Neuronal stem cell (in vitro differentiated cells): ENCODE measurements at regions not wholly inside any gene's neighbourhood (a gene's known extent, or its start where the extent isn't known, plus 50 kb on each side); places are given as distances from the start of the nearest gene placed in this dataset.

ENCODE experiments used
- DNase-seq: peaks from one replicate; pipeline ENCODE4 v3.0.0-alpha.2; 2013; ENCODE audit warnings: low spot score
- H2AFZ ChIP-seq: one replicate; pipeline ENCODE4 v1.6.1; 2013; ENCODE audit warnings: mild to moderate bottlenecking, low read length, inconsistent platforms
- H2AK5ac ChIP-seq: 2 replicates; pipeline ENCODE4 v1.6.1; 2013; ENCODE audit warnings: low read depth, mild to moderate bottlenecking, inconsistent platforms, low read length, moderate library complexity, mixed read lengths
- H2BK120ac ChIP-seq: 2 replicates; pipeline ENCODE4 v1.6.1; 2013; ENCODE audit warnings: low read depth, mild to moderate bottlenecking, inconsistent platforms, low read length, moderate library complexity, mixed read lengths
- H2BK12ac ChIP-seq: one replicate; pipeline ENCODE4 v1.6.1; 2013; ENCODE audit warnings: low read length, inconsistent platforms
- H2BK15ac ChIP-seq: 2 replicates; pipeline ENCODE4 v1.6.1; 2013; ENCODE audit warnings: mild to moderate bottlenecking, low read length, inconsistent platforms, mixed read lengths
- H2BK5ac ChIP-seq: one replicate; pipeline ENCODE4 v1.6.1; 2013; ENCODE audit warnings: inconsistent platforms, mild to moderate bottlenecking, low read length, moderate library complexity
- H3K14ac ChIP-seq: one replicate; pipeline ENCODE4 v1.6.1; 2013; ENCODE audit warnings: low read length, inconsistent platforms
- H3K18ac ChIP-seq: 2 replicates; pipeline ENCODE4 v1.6.1; 2013; ENCODE audit warnings: low read length, inconsistent platforms
- H3K23ac ChIP-seq: 2 replicates; pipeline ENCODE4 v1.6.1; 2013; ENCODE audit warnings: low read depth, mild to moderate bottlenecking, mixed read lengths, low read length, inconsistent platforms; ENCODE audit not compliant: poor library complexity
- H3K27ac ChIP-seq: replicated peaks from 3 replicates; pipeline ENCODE4 v1.5.1; 2013; ENCODE audit warnings: low read length, inconsistent platforms
- H3K27me3 ChIP-seq, 3 experiments: 2 replicates each; pipeline ENCODE4 v1.6.1; 2013; ENCODE audit warnings: low read length in 3 of 3, mild to moderate bottlenecking in 2 of 3, inconsistent platforms in 1 of 3, low read depth in 1 of 3, mixed read lengths in 1 of 3, moderate library complexity in 1 of 3; ENCODE audit not compliant: control insufficient read depth in 3 of 3, insufficient read depth in 3 of 3
- H3K36me3 ChIP-seq, 2 donors: replicated peaks in 1 of 2; 2 replicates each; pipeline ENCODE4 v1.6.1; 2013; ENCODE audit warnings: low read length in 2 of 2; ENCODE audit not compliant: control insufficient read depth in 2 of 2, insufficient read depth in 2 of 2
- H3K4ac ChIP-seq: 2 replicates; pipeline ENCODE4 v1.6.1; 2013; ENCODE audit warnings: inconsistent platforms, mild to moderate bottlenecking, low read length, moderate library complexity
- H3K4me1 ChIP-seq, 2 donors: 1 replicate in 1 of 2; 2 replicates in 1 of 2; pipeline ENCODE4 v1.6.1; 2013; ENCODE audit warnings: low read length in 2 of 2, low read depth in 1 of 2; ENCODE audit not compliant: control insufficient read depth in 2 of 2, insufficient read depth in 1 of 2
- H3K4me2 ChIP-seq: one replicate; pipeline ENCODE4 v1.6.1; 2013; ENCODE audit warnings: mild to moderate bottlenecking, low read length, inconsistent platforms; ENCODE audit not compliant: insufficient read depth, poor library complexity, severe bottlenecking
- H3K4me3 ChIP-seq, 2 donors: 2 replicates each; pipeline ENCODE4 v1.5.1; 2013; ENCODE audit warnings: low read length in 2 of 2, mild to moderate bottlenecking in 2 of 2, inconsistent platforms in 1 of 2, moderate library complexity in 1 of 2
- H3K79me1 ChIP-seq: one replicate; pipeline ENCODE4 v1.6.1; 2013; ENCODE audit warnings: low read depth, mild to moderate bottlenecking, inconsistent platforms, low read length, moderate library complexity
- H3K9ac ChIP-seq: one replicate; pipeline ENCODE4 v1.6.1; 2013; ENCODE audit warnings: mild to moderate bottlenecking, low read depth, low read length, inconsistent platforms; ENCODE audit not compliant: poor library complexity
- H3K9me3 ChIP-seq, 2 donors: replicated peaks in 1 of 2; 2 replicates each; pipeline versions ENCODE3 to v1.6.1; 2013; ENCODE audit warnings: low read length in 2 of 2, mild to moderate bottlenecking in 2 of 2, inconsistent platforms in 1 of 2, low read depth in 1 of 2, mixed read lengths in 1 of 2, moderate library complexity in 1 of 2; ENCODE audit not compliant: control insufficient read depth in 2 of 2, insufficient read depth in 1 of 2
- H4K8ac ChIP-seq: one replicate; pipeline ENCODE4 v1.6.1; 2013; ENCODE audit warnings: low read depth, mild to moderate bottlenecking, inconsistent platforms, low read length, moderate library complexity
- H4K91ac ChIP-seq: one replicate; pipeline ENCODE4 v1.6.1; 2013; ENCODE audit warnings: low read length, low read depth, mild to moderate bottlenecking, inconsistent platforms; ENCODE audit not compliant: poor library complexity
- WGBS, 2 donors: extraction: QIAGEN DNeasy Blood & Tissue Kit; methylation state at CpG; one replicate each; pipeline ENCODE4 v1.1.7; 2013; ENCODE audit warnings: missing lambda C conversion rate in 2 of 2, mixed read lengths in 1 of 2; ENCODE audit not compliant: insufficient read length in 2 of 2, insufficient replicate concordance in 1 of 2; ENCODE audit errors: extremely low coverage in 2 of 2; 5-methylcytosine and 5-hydroxymethylcytosine counted together

- H3K79me1 ChIP-seq, result no peaks in the 10 kb centered on the region
- H3K4me3 ChIP-seq, result no peak overlapping the region
- H2BK5ac ChIP-seq, result no peak overlapping the region
- H4K91ac ChIP-seq, result no peak overlapping the region
- no peak overlapping the region for H2BK12ac ChIP-seq
- H3K9me3 ChIP-seq, result peaks cover 0 to 5% of the 10 kb centered on the region in 2 donors
- no peak overlapping the region for H3K23ac ChIP-seq
- DNase-seq, result no peak
- no peak overlapping the region for H2AFZ ChIP-seq
- peaks cover 0 to 6% (median 0%) of the 10 kb centered on the region in 3 experiments for H3K27me3 ChIP-seq
- H3K18ac ChIP-seq, result no peak overlapping the region
- no peak overlapping the region for H4K8ac ChIP-seq
- H3K9ac ChIP-seq, result no peak overlapping the region
- no peak overlapping the region for H3K14ac ChIP-seq
- no peak overlapping the region for H2BK120ac ChIP-seq
- no peaks in the 10 kb centered on the region for H3K36me3 ChIP-seq
- no peak overlapping the region for H3K27ac ChIP-seq
- peaks cover 0 to 2% of the 10 kb centered on the region in 2 donors for H3K4me1 ChIP-seq
- H2BK15ac ChIP-seq, result no peak overlapping the region
- H3K4ac ChIP-seq, result no peak overlapping the region
- WGBS, 2 donors, result no CpG with 5 or more reads among the region's 2 CpGs
- no peak overlapping the region for H3K4me2 ChIP-seq
- H2AK5ac ChIP-seq, result no peak overlapping the region
These were observed 141.2 kb downstream of the CDC5L start for GRCh38 chr6:44528716-44529115.

GRCh38 chr6:44529146-44529905 lies 141.8 kb downstream of the CDC5L start:
- no peak overlapping the region for H2AK5ac ChIP-seq
- no peak overlapping the region for H3K14ac ChIP-seq
- H3K4me2 ChIP-seq, result no peak overlapping the region
- H2BK15ac ChIP-seq, result no peak overlapping the region
- no peak overlapping the region for H3K27ac ChIP-seq
- H3K23ac ChIP-seq, result no peak overlapping the region
- no peaks in the 10 kb centered on the region for H3K36me3 ChIP-seq
- no peak overlapping the region for H3K4me3 ChIP-seq
- H3K9ac ChIP-seq, result no peak overlapping the region
- no peak overlapping the region for H3K18ac ChIP-seq
- no peak overlapping the region for H2BK5ac ChIP-seq
- H3K79me1 ChIP-seq, result no peaks in the 10 kb centered on the region
- no peak for DNase-seq
- WGBS, 2 donors, result no CpG with 5 or more reads among the region's 11 CpGs
- no peak overlapping the region for H3K4ac ChIP-seq
- no peak overlapping the region for H4K8ac ChIP-seq
- no peak overlapping the region for H2AFZ ChIP-seq
- no peak overlapping the region for H2BK12ac ChIP-seq
- H3K27me3 ChIP-seq, result peaks cover 0 to 6% (median 0%) of the 10 kb centered on the region in 3 experiments
- H3K9me3 ChIP-seq, result peaks cover 0 to 4% of the 10 kb centered on the region in 2 donors
- no peak overlapping the region for H2BK120ac ChIP-seq
- peaks cover 0 to 2% of the 10 kb centered on the region in 2 donors for H3K4me1 ChIP-seq
- H4K91ac ChIP-seq, result no peak overlapping the region

- H3K14ac ChIP-seq, result no peak overlapping the region
- no peak for DNase-seq
These were observed 142.9 kb downstream of the CDC5L start for GRCh38 chr6:44530209-44530909.

GRCh38 chr6:44530910-44531234 lies 143.4 kb downstream of the CDC5L start:
- Histone ChIP-seq H2BK5ac (no peak overlapping the region), H3K27ac (no peak overlapping the region)
- WGBS, 2 donors, result no CpG with 5 or more reads among the region's 3 CpGs

More at GRCh38 chr6:44530209-44530909, 142.9 kb downstream of the CDC5L start:
- H3K4me3 ChIP-seq, result no peak overlapping the region
- no peak overlapping the region for H3K9ac ChIP-seq
- H2AFZ ChIP-seq, result no peak overlapping the region
- H3K27me3 ChIP-seq, result peaks cover 0 to 6% (median 0%) of the 10 kb centered on the region in 3 experiments
- H4K8ac ChIP-seq, result no peak overlapping the region
- no peak overlapping the region for H3K23ac ChIP-seq
- H2BK120ac ChIP-seq, result no peak overlapping the region
- no peak overlapping the region for H3K18ac ChIP-seq
- H4K91ac ChIP-seq, result no peak overlapping the region
- H3K4me2 ChIP-seq, result no peak overlapping the region
- H3K4me1 ChIP-seq, result peaks cover 0 to 2% of the 10 kb centered on the region in 2 donors
- H3K27ac ChIP-seq, result no peak overlapping the region
- no peak overlapping the region for H2BK15ac ChIP-seq
- no peaks in the 10 kb centered on the region for H3K79me1 ChIP-seq
- no peak overlapping the region for H3K4ac ChIP-seq
- no peak overlapping the region for H2BK5ac ChIP-seq
- no CpG with 5 or more reads among the region's 8 CpGs for WGBS, 2 donors
- H2AK5ac ChIP-seq, result no peak overlapping the region
- H3K9me3 ChIP-seq, result no peaks in the 10 kb centered on the region
- H3K36me3 ChIP-seq, result no peaks in the 10 kb centered on the region
- no peak overlapping the region for H2BK12ac ChIP-seq

More at GRCh38 chr6:44530910-44531234, 143.4 kb downstream of the CDC5L start:
- H3K4me2 ChIP-seq, result no peak overlapping the region
- no peak overlapping the region for H2BK12ac ChIP-seq
- no peak overlapping the region for H3K4me3 ChIP-seq
- no peak overlapping the region for H2BK15ac ChIP-seq
- H3K23ac ChIP-seq, result no peak overlapping the region
- no peaks in the 10 kb centered on the region for H3K79me1 ChIP-seq
- H3K14ac ChIP-seq, result no peak overlapping the region
- H4K91ac ChIP-seq, result no peak overlapping the region
- H3K36me3 ChIP-seq, result no peaks in the 10 kb centered on the region
- no peak overlapping the region for H2AFZ ChIP-seq
- H4K8ac ChIP-seq, result no peak overlapping the region
- H3K27me3 ChIP-seq, result peaks cover 0 to 6% (median 0%) of the 10 kb centered on the region in 3 experiments
- H3K4ac ChIP-seq, result no peak overlapping the region
- H3K9me3 ChIP-seq, result no peaks in the 10 kb centered on the region
- no peak for DNase-seq
- no peak overlapping the region for H2BK120ac ChIP-seq
- H3K4me1 ChIP-seq, result peaks cover 0 to 2% of the 10 kb centered on the region in 2 donors
- no peak overlapping the region for H3K18ac ChIP-seq
- no peak overlapping the region for H3K9ac ChIP-seq
- no peak overlapping the region for H2AK5ac ChIP-seq
